ENCODE measurements at regions not wholly inside any gene's neighbourhood (a gene's known extent, or its start where the extent isn't known, plus 50 kb on each side); places are given as distances from the start of the nearest gene placed in this dataset.

- Histone ChIP-seq H3K79me2 (ENCODE audit: low read length) (no peaks in the 10 kb centered on the region), H3K9ac (ENCODE audit: low read length) (no peak overlapping the region), H3K9me3 (ENCODE audit: low read length) (no peaks in the 10 kb centered on the region), H3K9me2 (replicated peaks; ENCODE audit: low read length) (no peaks in the 10 kb centered on the region), H3F3A (ENCODE audit: low read length, unreplicated experiment) (no peaks in the 10 kb centered on the region), H3K27ac (ENCODE audit: low read length) (no peak overlapping the region), H3K4me1 (ENCODE audit: insufficient read depth, low read length) (no peaks in the 10 kb centered on the region), H3K36me3 (ENCODE audit: low read depth, low read length) (no peaks in the 10 kb centered on the region), H3K4me3 (ENCODE audit: low read length) (no peak overlapping the region), H4K20me1 (ENCODE audit: low read length) (no peaks in the 10 kb centered on the region), H3K27me3 (ENCODE audit: low read length) (no peaks in the 10 kb centered on the region), H2AFZ (ENCODE audit: low read length) (no peak overlapping the region), H3K4me2 (ENCODE audit: low read length) (no peak overlapping the region)
- intact Hi-C loops (cut with micrococcal nuclease) = no loop called here
- BruUV-seq (replicated peaks) = no TSS peak
- POLR2A ChIA-PET (ENCODE audit: unreplicated experiment) = no interaction called here
- DNase-seq = no peak
- ATAC-seq = no peak
- CTCF ChIA-PET = no interaction called here
- TF ChIP-seq EZH2phosphoT487 (IDR thresholded peaks at IDR 0.05; ENCODE audit: borderline replicate concordance, low read length) = no peak
- no peak for TF ChIP-seq EZH2 (IDR thresholded peaks at IDR 0.05; ENCODE audit: low read length, unreplicated experiment)
- TF ChIP-seq, protein P1, sequence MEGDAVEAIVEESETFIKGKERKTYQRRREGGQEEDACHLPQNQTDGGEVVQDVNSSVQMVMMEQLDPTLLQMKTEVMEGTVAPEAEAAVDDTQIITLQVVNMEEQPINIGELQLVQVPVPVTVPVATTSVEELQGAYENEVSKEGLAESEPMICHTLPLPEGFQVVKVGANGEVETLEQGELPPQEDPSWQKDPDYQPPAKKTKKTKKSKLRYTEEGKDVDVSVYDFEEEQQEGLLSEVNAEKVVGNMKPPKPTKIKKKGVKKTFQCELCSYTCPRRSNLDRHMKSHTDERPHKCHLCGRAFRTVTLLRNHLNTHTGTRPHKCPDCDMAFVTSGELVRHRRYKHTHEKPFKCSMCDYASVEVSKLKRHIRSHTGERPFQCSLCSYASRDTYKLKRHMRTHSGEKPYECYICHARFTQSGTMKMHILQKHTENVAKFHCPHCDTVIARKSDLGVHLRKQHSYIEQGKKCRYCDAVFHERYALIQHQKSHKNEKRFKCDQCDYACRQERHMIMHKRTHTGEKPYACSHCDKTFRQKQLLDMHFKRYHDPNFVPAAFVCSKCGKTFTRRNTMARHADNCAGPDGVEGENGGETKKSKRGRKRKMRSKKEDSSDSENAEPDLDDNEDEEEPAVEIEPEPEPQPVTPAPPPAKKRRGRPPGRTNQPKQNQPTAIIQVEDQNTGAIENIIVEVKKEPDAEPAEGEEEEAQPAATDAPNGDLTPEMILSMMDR (conservative IDR thresholded peaks at IDR 0.05; ENCODE audit: low read depth, low read length) = no peak
Measured at GRCh38 chrX:79573760-79574159, 206.6 kb upstream of the ITM2A start.

- H3K9ac ChIP-seq (ENCODE audit: low read length) = no peak overlapping the region
- H3F3A ChIP-seq (ENCODE audit: low read length, unreplicated experiment) = no peaks in the 10 kb centered on the region
- H3K36me3 ChIP-seq (ENCODE audit: low read depth, low read length) = no peaks in the 10 kb centered on the region
- ATAC-seq = no peak
- H3K27ac ChIP-seq (ENCODE audit: low read length) = no peak overlapping the region
- no peaks in the 10 kb centered on the region for H3K9me2 ChIP-seq (replicated peaks; ENCODE audit: low read length)
- ChIA-PET CTCF (no interaction called here), POLR2A (ENCODE audit: unreplicated experiment) (no interaction called here)
- H3K79me2 ChIP-seq (ENCODE audit: low read length) = no peaks in the 10 kb centered on the region
- H3K4me1 ChIP-seq (ENCODE audit: insufficient read depth, low read length) = no peaks in the 10 kb centered on the region
- H2AFZ ChIP-seq (ENCODE audit: low read length) = no peak overlapping the region
- H3K4me2 ChIP-seq (ENCODE audit: low read length) = no peak overlapping the region
- intact Hi-C loops (cut with micrococcal nuclease) = no loop called here
- no peaks in the 10 kb centered on the region for H3K9me3 ChIP-seq (ENCODE audit: low read length)
- DNase-seq = no peak
- no peak overlapping the region for H3K4me3 ChIP-seq (ENCODE audit: low read length)
- no peaks in the 10 kb centered on the region for H4K20me1 ChIP-seq (ENCODE audit: low read length)
- no TSS peak for BruUV-seq (replicated peaks)
- H3K27me3 ChIP-seq (ENCODE audit: low read length) = no peaks in the 10 kb centered on the region
- TF ChIP-seq EZH2 (IDR thresholded peaks at IDR 0.05; ENCODE audit: low read length, unreplicated experiment) = no peak
- no peak for TF ChIP-seq EZH2phosphoT487 (IDR thresholded peaks at IDR 0.05; ENCODE audit: borderline replicate concordance, low read length)
- TF ChIP-seq, protein P1 (conservative IDR thresholded peaks at IDR 0.05; ENCODE audit: low read depth, low read length) = no peak
Measured at GRCh38 chrX:79572566-79572965, 205.4 kb upstream of the ITM2A start.

DNA sequence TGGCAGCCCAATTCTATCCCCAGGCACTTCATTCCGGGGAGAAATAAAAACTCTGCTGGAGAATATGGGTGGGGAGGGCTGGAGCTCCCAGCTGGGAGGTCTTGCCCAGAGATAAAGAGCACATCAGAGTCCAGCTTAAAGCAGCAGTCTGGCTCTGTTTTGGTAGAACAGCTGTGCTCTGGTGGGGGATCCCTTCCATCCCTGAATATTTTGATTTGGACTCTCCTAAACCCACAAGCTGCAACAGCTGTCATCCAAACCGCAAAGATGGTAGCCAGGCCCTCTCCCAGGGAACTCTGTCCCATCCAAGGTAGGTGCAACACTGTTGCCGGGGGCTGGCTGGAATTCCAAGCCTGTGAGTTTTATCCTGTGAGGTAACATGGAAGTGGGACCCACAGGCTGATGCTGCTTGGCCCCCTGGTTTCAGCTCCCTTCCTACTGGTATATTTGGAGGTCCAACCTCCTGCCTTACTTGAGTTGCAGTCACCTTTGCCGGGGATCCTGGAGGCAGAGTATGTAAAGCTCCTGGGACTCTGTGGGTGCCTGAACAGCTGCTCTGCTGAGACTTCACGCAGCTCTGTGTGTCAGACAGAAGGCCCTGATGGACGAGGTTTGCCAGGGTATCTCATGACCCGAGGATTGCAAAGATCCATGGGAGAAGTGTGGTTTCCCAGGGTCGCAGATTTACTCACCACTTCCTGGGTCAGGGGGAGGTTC lies 203.5 kb upstream of the ITM2A start:
- CTCF ChIA-PET = no interaction called here
- H3K9me3 ChIP-seq (ENCODE audit: low read length) = no peaks in the 10 kb centered on the region
- H3K9me2 ChIP-seq (replicated peaks; ENCODE audit: low read length) = no peaks in the 10 kb centered on the region
- H3K4me3 ChIP-seq (ENCODE audit: low read length) = no peak overlapping the region
- H4K20me1 ChIP-seq (ENCODE audit: low read length) = no peaks in the 10 kb centered on the region
- POLR2A ChIA-PET (ENCODE audit: unreplicated experiment) = no interaction called here
- H3K36me3 ChIP-seq (ENCODE audit: low read depth, low read length) = no peaks in the 10 kb centered on the region
- BruUV-seq (replicated peaks) = no TSS peak
- H3K9ac ChIP-seq (ENCODE audit: low read length) = no peak overlapping the region
- no peak for TF ChIP-seq EZH2 (IDR thresholded peaks at IDR 0.05; ENCODE audit: low read length, unreplicated experiment)
- TF ChIP-seq, protein P1 (conservative IDR thresholded peaks at IDR 0.05; ENCODE audit: low read depth, low read length) = no peak
- TF ChIP-seq EZH2phosphoT487 (IDR thresholded peaks at IDR 0.05; ENCODE audit: borderline replicate concordance, low read length) = no peak
- no peak overlapping the region for H2AFZ ChIP-seq (ENCODE audit: low read length)
- intact Hi-C loops (cut with micrococcal nuclease) = no loop called here
- no peak overlapping the region for H3K4me2 ChIP-seq (ENCODE audit: low read length)
- H3K4me1 ChIP-seq (ENCODE audit: insufficient read depth, low read length) = no peaks in the 10 kb centered on the region
- H3K79me2 ChIP-seq (ENCODE audit: low read length) = no peaks in the 10 kb centered on the region
- H3K27me3 ChIP-seq (ENCODE audit: low read length) = no peaks in the 10 kb centered on the region
- no peak for ATAC-seq
- no peak overlapping the region for H3K27ac ChIP-seq (ENCODE audit: low read length)
- H3F3A ChIP-seq (ENCODE audit: low read length, unreplicated experiment) = no peaks in the 10 kb centered on the region
- no peak for DNase-seq
